Thyroid gland (tissue), 4 donors: ENCODE measurements at regions not wholly inside any gene's neighbourhood (a gene's known extent, or its start where the extent isn't known, plus 50 kb on each side); places are given as distances from the start of the nearest gene placed in this dataset.

Source experiments
- POLR2A ChIP-seq, 2 donors: fragments of 450-650 bp; IDR thresholded peaks; one replicate each; pipeline ENCODE4 v1.6.1; 2017; ENCODE audit warnings: antibody characterized with exemption in 2 of 2, mild to moderate bottlenecking in 2 of 2, moderate library complexity in 1 of 2
- TF ChIP-seq, protein P1 (sequence below), 6 experiments: fragments of 200-600 bp in 3 of 6; fragments of 450-650 bp in 3 of 6; sonication (generic) in 3 of 6; IDR thresholded peaks; one replicate each; pipeline ENCODE4 v1.5.1; 2016 to 2019; ENCODE audit warnings: antibody characterized with exemption in 6 of 6, mild to moderate bottlenecking in 2 of 6, inconsistent platforms in 1 of 6, moderate library complexity in 1 of 6

DNA sequence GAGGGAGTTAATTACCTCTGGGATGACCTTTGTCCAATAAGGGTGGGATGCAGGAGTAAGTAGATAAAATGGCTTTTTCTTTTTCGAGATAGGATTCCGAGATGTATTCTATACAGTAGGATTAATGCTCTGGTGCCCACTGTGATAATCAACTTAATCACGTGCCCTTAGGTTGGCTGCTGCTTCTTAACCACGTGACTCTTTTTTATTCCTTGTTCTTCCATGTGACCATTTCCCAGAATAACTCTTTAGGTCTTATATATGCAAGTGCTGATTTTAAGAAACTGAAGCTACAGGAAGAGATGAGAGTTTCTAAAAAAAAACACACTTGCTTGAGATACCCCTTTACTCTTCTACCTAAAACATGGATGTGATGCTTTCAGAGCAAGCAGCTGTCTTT, 1628.9 kb downstream of the PCDH7 start:
- no peak for TF ChIP-seq POLR2A (IDR thresholded peaks at IDR 0.05)
- TF ChIP-seq, protein P1, sequence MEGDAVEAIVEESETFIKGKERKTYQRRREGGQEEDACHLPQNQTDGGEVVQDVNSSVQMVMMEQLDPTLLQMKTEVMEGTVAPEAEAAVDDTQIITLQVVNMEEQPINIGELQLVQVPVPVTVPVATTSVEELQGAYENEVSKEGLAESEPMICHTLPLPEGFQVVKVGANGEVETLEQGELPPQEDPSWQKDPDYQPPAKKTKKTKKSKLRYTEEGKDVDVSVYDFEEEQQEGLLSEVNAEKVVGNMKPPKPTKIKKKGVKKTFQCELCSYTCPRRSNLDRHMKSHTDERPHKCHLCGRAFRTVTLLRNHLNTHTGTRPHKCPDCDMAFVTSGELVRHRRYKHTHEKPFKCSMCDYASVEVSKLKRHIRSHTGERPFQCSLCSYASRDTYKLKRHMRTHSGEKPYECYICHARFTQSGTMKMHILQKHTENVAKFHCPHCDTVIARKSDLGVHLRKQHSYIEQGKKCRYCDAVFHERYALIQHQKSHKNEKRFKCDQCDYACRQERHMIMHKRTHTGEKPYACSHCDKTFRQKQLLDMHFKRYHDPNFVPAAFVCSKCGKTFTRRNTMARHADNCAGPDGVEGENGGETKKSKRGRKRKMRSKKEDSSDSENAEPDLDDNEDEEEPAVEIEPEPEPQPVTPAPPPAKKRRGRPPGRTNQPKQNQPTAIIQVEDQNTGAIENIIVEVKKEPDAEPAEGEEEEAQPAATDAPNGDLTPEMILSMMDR (IDR thresholded peaks at IDR 0.05) = no peak
